DOHH2 (cell line): ENCODE measurements at regions not wholly inside any gene's neighbourhood (a gene's known extent, or its start where the extent isn't known, plus 50 kb on each side); places are given as distances from the start of the nearest gene placed in this dataset.

Source experiments
- H3F3A ChIP-seq: fragments of 200-600 bp; sonication (generic), shearing (Covaris generic); 2 replicates; pipeline ENCODE4 v1.6.0; 2016; ENCODE audit warnings: antibody characterized with exemption, mild to moderate bottlenecking; ENCODE audit not compliant: control insufficient read depth, insufficient read depth
- H3K27ac ChIP-seq: fragments of 200-600 bp; sonication (generic); 2 replicates; pipeline ENCODE4 v1.5.1; 2014; ENCODE audit warnings: low read depth, mild to moderate bottlenecking, low read length, moderate library complexity
- H3K27me3 ChIP-seq: fragments of 200-600 bp; sonication (generic); 2 replicates; pipeline ENCODE4 v1.6.1; 2014; ENCODE audit warnings: mild to moderate bottlenecking, low read length, mixed read lengths; ENCODE audit not compliant: control insufficient read depth
- H3K36me3 ChIP-seq: fragments of 200-600 bp; sonication (generic); 2 replicates; pipeline ENCODE4 v1.6.1; 2014; ENCODE audit warnings: mild to moderate bottlenecking, low read length, moderate library complexity, mixed read lengths; ENCODE audit not compliant: control insufficient read depth
- H3K4me1 ChIP-seq: fragments of 200-600 bp; sonication (generic); 2 replicates; pipeline ENCODE4 v1.6.1; 2014; ENCODE audit warnings: mild to moderate bottlenecking, low read length, mixed read lengths; ENCODE audit not compliant: control insufficient read depth
- H3K4me2 ChIP-seq: fragments of 200-600 bp; sonication (generic); 2 replicates; pipeline ENCODE4 v1.6.0; 2014; ENCODE audit warnings: mild to moderate bottlenecking, low read length, moderate library complexity
- H3K4me3 ChIP-seq: fragments of 200-600 bp; sonication (generic); 2 replicates; pipeline ENCODE4 v1.5.1; 2014; ENCODE audit warnings: mild to moderate bottlenecking, low read length, mixed read lengths
- H3K79me2 ChIP-seq: fragments of 200-600 bp; sonication (generic); 2 replicates; pipeline ENCODE4 v1.6.1; 2014; ENCODE audit warnings: mild to moderate bottlenecking, low read length, mixed read lengths; ENCODE audit not compliant: control insufficient read depth
- H3K9me2 ChIP-seq: fragments of 200-600 bp; sonication (generic); replicated peaks from 2 replicates; pipeline ENCODE4 v1.6.1; 2014; ENCODE audit warnings: mild to moderate bottlenecking, low read length, mixed read lengths; ENCODE audit not compliant: control insufficient read depth
- H3K9me3 ChIP-seq: fragments of 200-600 bp; sonication (generic); 2 replicates; pipeline ENCODE4 v1.6.1; 2014; ENCODE audit warnings: antibody characterized with exemption, low read length, mixed read lengths; ENCODE audit not compliant: control insufficient read depth, insufficient read depth
- H4K20me1 ChIP-seq: fragments of 200-600 bp; sonication (generic); 2 replicates; pipeline ENCODE4 v1.6.0; 2014; ENCODE audit warnings: low read depth, mild to moderate bottlenecking, antibody characterized with exemption, low read length, moderate library complexity; ENCODE audit not compliant: control insufficient read depth, insufficient read depth
- CTCF ChIP-seq: fragments of 200-600 bp; sonication (generic); IDR thresholded peaks from one replicate; pipeline ENCODE4 v1.5.1; 2014; ENCODE audit warnings: antibody characterized with exemption, mild to moderate bottlenecking, low read depth, low read length; ENCODE audit not compliant: poor library complexity, severe bottlenecking
- EZH2phosphoT487 ChIP-seq: fragments of 200-600 bp; sonication (generic); IDR thresholded peaks from 2 replicates; pipeline ENCODE4 v1.6.1; 2017; ENCODE audit warnings: borderline replicate concordance, mild to moderate bottlenecking, antibody characterized with exemption, low read length, moderate library complexity, mixed read lengths

- Histone ChIP-seq H3K9me3 (no peaks in the 10 kb centered on the region), H4K20me1 (no peaks in the 10 kb centered on the region), H3K27me3 (no peaks in the 10 kb centered on the region), H3K36me3 (no peaks in the 10 kb centered on the region), H3K4me1 (no peaks in the 10 kb centered on the region), H3K4me3 (no peak overlapping the region), H3K9me2 (no peaks in the 10 kb centered on the region), H3F3A (no peaks in the 10 kb centered on the region), H3K27ac (no peak overlapping the region), H3K79me2 (no peaks in the 10 kb centered on the region), H3K4me2 (no peak overlapping the region)
- TF ChIP-seq EZH2phosphoT487 (no peak), CTCF (no peak)
These were observed 215.2 kb downstream of the HTR7 start for GRCh38 chr10:90642650-90643049.

GRCh38 chr10:90644165-90644564 lies 213.7 kb downstream of the HTR7 start:
- TF ChIP-seq EZH2phosphoT487 (no peak), CTCF (no peak)
- H3K4me3 ChIP-seq: no peak overlapping the region
- H3K36me3 ChIP-seq: no peaks in the 10 kb centered on the region
- no peak overlapping the region for H3K27ac ChIP-seq
- H4K20me1 ChIP-seq: no peaks in the 10 kb centered on the region
- no peaks in the 10 kb centered on the region for H3K9me2 ChIP-seq
- H3K9me3 ChIP-seq: no peaks in the 10 kb centered on the region
- no peaks in the 10 kb centered on the region for H3K27me3 ChIP-seq
- no peaks in the 10 kb centered on the region for H3K79me2 ChIP-seq
- H3K4me1 ChIP-seq: no peaks in the 10 kb centered on the region
- H3F3A ChIP-seq: no peaks in the 10 kb centered on the region
- H3K4me2 ChIP-seq: no peak overlapping the region

GRCh38 chr10:90650858-90651257 lies 207.0 kb downstream of the HTR7 start:
- Histone ChIP-seq H3K9me3 (no peaks in the 10 kb centered on the region), H3K9me2 (no peaks in the 10 kb centered on the region), H3K4me2 (no peak overlapping the region), H3F3A (no peaks in the 10 kb centered on the region), H3K36me3 (no peaks in the 10 kb centered on the region), H3K4me1 (no peaks in the 10 kb centered on the region), H3K27ac (no peak overlapping the region), H3K4me3 (no peak overlapping the region), H4K20me1 (no peaks in the 10 kb centered on the region), H3K27me3 (no peaks in the 10 kb centered on the region), H3K79me2 (no peaks in the 10 kb centered on the region)
- TF ChIP-seq CTCF (no peak), EZH2phosphoT487 (no peak)

- Histone ChIP-seq H3K27ac (no peak overlapping the region), H3K4me3 (no peak overlapping the region), H3K79me2 (no peaks in the 10 kb centered on the region), H4K20me1 (no peaks in the 10 kb centered on the region), H3K9me3 (no peaks in the 10 kb centered on the region), H3K27me3 (no peaks in the 10 kb centered on the region), H3K36me3 (no peaks in the 10 kb centered on the region), H3K4me2 (no peak overlapping the region), H3F3A (no peaks in the 10 kb centered on the region), H3K9me2 (no peaks in the 10 kb centered on the region), H3K4me1 (no peaks in the 10 kb centered on the region)
- TF ChIP-seq EZH2phosphoT487 (no peak), CTCF (peak; percentile 24)
These were observed 205.3 kb downstream of the HTR7 start for GRCh38 chr10:90652519-90652918.
